Bronchial epithelial cell (primary cell): ENCODE measurements at regions not wholly inside any gene's neighbourhood (a gene's known extent, or its start where the extent isn't known, plus 50 kb on each side); places are given as distances from the start of the nearest gene placed in this dataset.
A peak's percentile ranks its signal among the peaks of the same experiment; 100 is the strongest.
"Not testable (repeated sequence)": the region's sequence is repeated elsewhere in the genome, so short reads cannot be mapped to it uniquely, and the experiment has no call there.

Experiments used
- DNase-seq: peaks from one replicate; pipeline ENCODE4 v3.0.0-alpha.2; 2010; ENCODE audit warnings: low read depth
- FAIRE-seq: peaks from 2 replicates; lab custom pipeline; 2011; peaks lifted over from hg19 to GRCh38; lab: Jason Lieb, UNC
- H3K27me3 ChIP-seq: 2 replicates; pipeline ENCODE4 v1.5.1; 2011; ENCODE audit warnings: low read length; ENCODE audit not compliant: control insufficient read depth, insufficient read depth
- H3K36me3 ChIP-seq: 2 replicates; pipeline ENCODE4 v1.5.1; 2011; ENCODE audit warnings: low read length; ENCODE audit not compliant: control insufficient read depth, insufficient read depth
- H3K4me3 ChIP-seq: 2 replicates; pipeline ENCODE4 v1.5.1; 2011; ENCODE audit warnings: mild to moderate bottlenecking, low read depth, low read length, control low read depth
- TF ChIP-seq, protein P1 (sequence below): IDR thresholded peaks from 2 replicates; pipeline ENCODE4 v1.5.1; 2011; ENCODE audit warnings: mild to moderate bottlenecking, moderate library complexity, low read length, control low read depth, inconsistent platforms; ENCODE audit not compliant: insufficient read depth, severe bottlenecking

DNA sequence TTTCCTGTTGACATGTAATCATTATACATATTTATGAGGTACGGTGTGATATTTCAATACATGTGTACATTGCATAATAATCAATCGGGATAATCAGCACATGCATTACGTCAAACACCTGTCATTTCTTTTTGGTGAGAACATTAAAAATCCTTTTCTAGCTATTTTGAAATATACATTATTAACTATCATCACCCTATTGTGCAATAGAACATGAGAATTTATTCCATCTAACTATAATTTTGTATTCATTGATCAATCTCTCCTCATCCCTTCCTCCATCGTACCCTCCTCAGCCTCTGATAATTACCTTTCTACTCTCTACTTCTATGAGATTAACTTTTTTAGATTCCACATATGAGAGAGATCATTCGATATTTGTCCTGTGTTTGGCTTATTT, 170.9 kb upstream of the GHR start:
- DNase-seq (no peak), FAIRE-seq (no peak)
- H3K36me3 ChIP-seq = no peaks in the 10 kb centered on the region
- no peak overlapping the region for H3K4me3 ChIP-seq
- TF ChIP-seq, protein P1, sequence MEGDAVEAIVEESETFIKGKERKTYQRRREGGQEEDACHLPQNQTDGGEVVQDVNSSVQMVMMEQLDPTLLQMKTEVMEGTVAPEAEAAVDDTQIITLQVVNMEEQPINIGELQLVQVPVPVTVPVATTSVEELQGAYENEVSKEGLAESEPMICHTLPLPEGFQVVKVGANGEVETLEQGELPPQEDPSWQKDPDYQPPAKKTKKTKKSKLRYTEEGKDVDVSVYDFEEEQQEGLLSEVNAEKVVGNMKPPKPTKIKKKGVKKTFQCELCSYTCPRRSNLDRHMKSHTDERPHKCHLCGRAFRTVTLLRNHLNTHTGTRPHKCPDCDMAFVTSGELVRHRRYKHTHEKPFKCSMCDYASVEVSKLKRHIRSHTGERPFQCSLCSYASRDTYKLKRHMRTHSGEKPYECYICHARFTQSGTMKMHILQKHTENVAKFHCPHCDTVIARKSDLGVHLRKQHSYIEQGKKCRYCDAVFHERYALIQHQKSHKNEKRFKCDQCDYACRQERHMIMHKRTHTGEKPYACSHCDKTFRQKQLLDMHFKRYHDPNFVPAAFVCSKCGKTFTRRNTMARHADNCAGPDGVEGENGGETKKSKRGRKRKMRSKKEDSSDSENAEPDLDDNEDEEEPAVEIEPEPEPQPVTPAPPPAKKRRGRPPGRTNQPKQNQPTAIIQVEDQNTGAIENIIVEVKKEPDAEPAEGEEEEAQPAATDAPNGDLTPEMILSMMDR = no peak
- no peaks in the 10 kb centered on the region for H3K27me3 ChIP-seq

DNA sequence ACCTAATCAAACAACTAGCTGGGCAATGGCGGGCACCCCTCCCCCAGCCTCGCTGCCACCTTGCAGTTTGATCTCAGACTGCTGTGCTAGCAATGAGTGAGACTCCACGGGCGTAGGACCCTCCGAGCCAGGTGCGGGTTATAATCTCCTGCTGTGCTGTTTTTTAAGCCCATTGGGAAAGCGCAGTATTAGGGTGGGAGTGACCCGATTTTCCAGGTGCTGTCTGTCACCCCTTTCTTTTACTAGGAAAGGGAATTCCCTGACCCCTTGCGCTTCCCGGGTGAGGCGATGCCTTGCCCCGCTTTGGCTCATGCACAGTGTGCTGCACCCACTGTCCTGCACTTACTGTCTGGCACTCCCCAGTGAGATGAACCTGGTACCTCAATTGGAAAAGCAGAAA, 163.3 kb upstream of the GHR start:
- FAIRE-seq = not testable (repeated sequence)

DNA sequence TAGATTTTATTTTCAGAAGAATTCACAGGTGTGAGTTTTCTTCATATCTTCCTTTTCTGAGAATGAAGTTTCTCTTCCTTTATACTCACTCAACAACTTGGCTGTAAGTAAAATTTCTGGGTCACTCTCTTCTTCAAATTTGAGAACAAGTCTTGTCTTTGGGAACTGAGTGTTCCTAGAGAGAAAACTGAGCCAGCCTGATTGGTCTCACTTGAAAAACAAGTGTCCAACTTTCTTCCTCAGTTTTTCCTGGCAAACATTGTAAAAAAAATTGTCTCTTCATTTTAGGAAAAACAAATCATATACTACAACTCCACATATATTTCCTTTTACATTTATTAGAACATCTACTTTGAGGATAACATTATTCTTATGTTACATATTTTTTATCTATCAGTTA, 156.1 kb upstream of the GHR start:
- TF ChIP-seq, protein P1 = no peak
- no peak for FAIRE-seq
- H3K27me3 ChIP-seq = no peaks in the 10 kb centered on the region

More for the DNA sequence above, 163.3 kb upstream of the GHR start:
- not testable (repeated sequence) for H3K27me3 ChIP-seq, H3K36me3 ChIP-seq, H3K4me3 ChIP-seq, DNase-seq

DNA sequence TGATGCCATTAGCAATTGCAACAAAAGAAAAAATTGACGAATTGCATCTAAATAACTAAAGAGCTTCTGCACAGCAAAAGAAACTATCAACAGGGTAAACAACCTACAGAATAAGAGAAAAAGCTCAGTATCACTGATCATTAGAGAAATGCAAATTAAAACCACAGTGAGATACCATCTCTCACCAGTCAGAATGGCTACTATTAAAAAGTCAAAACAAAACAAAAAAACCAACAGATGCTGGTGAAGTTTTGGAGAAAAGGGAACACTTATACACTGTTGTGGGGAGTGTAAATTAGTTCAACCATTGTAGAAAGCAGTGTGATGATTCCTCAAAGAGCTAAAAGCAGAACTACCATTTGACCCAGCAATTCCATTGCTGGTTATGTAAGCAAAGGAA, 155.1 kb upstream of the GHR start:
- H3K27me3 ChIP-seq, FAIRE-seq, H3K4me3 ChIP-seq, DNase-seq, H3K36me3 ChIP-seq: not testable (repeated sequence)

More for the DNA sequence above, 156.1 kb upstream of the GHR start:
- no peaks in the 10 kb centered on the region for H3K36me3 ChIP-seq
- no peak for DNase-seq
- H3K4me3 ChIP-seq = no peak overlapping the region

DNA sequence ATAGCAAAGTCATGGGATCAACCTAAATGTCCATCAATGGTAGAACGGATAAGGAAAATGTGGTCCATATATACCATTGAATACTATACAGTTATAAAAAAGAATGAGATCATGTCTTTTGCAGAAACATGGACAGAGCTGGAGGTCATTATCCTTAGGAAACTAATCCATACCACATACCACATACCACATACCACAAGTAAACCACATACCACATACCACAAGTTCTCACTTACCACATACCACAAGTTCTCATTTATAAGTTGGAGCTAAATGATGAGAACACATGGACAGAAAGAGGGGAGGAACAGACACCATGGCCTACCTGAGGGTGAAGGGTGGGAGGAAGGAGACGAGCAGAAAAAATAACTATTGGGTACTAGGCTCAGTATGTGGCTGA, 154.6 kb upstream of the GHR start:
- DNase-seq = no peak
- Histone ChIP-seq H3K4me3 (no peak overlapping the region), H3K27me3 (no peaks in the 10 kb centered on the region), H3K36me3 (no peaks in the 10 kb centered on the region)
- no peak for FAIRE-seq
- TF ChIP-seq, protein P1 = no peak

DNA sequence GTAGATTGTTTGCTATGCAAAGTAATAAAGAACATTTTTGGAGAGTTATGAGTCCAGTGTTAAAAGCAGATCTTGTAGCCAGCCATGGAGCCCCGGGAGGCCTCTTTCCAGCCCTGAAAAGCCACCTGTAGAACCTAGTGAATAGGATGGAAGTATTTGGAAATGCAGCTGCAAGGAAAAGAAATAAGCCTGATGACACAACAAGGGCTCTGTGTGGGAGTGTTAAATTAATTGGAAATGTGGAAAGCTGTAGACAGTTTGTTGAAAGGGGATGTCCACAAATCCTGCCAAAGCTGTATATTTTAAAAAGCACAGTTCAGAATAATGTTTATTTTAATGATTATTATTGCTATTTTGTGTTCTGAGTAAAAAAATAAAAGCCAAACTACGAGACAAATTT, 152.5 kb upstream of the GHR start:
- Histone ChIP-seq H3K4me3 (no peak overlapping the region), H3K27me3 (no peaks in the 10 kb centered on the region), H3K36me3 (no peaks in the 10 kb centered on the region)
- FAIRE-seq (no peak), DNase-seq (no peak)
- TF ChIP-seq, protein P1 = no peak

DNA sequence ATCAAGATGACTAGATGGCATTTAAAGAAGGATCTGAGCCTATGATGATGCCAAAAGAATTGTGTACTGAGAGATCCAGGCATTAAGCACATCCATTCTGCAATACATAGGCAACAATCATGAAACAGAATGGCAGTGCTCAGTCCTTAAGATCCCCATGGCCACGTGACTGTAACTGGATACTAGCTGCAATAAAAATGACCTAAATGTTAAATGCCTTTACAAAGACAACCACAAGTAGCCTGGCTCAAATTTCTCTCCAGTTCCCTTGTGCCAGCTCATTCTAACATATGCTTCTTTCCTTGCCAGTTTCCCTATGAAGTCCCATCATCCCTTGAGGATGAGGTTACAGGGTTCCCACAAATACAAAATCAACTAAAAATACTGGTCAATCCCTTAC, 148.3 kb upstream of the GHR start:
- no peak overlapping the region for H3K4me3 ChIP-seq
- no peaks in the 10 kb centered on the region for H3K36me3 ChIP-seq
- FAIRE-seq = no peak
- TF ChIP-seq, protein P1 = no peak
- no peaks in the 10 kb centered on the region for H3K27me3 ChIP-seq
- DNase-seq = peak; percentile 4
